NCI-H146 (cell line): ENCODE measurements at regions not wholly inside any gene's neighbourhood (a gene's known extent, or its start where the extent isn't known, plus 50 kb on each side); places are given as distances from the start of the nearest gene placed in this dataset.

Source experiments
- DNase-seq: peaks from one replicate; lab custom pipeline; 2025; lab: John Stamatoyannopoulos, UW

- DNase-seq: no peak
Measured at GRCh38 chr6:139539852-139540251, 165.4 kb upstream of the CITED2 start.

- no peak for DNase-seq
Measured at GRCh38 chr6:139538366-139538765, 163.9 kb upstream of the CITED2 start.

- peak; percentile 16 for DNase-seq
Measured at GRCh38 chr6:139536751-139537617, 162.5 kb upstream of the CITED2 start.

- no peak for DNase-seq
Measured at GRCh38 chr6:139534472-139535115, 160.1 kb upstream of the CITED2 start.

- no peak for DNase-seq
Measured at GRCh38 chr6:139533573-139534471, 159.4 kb upstream of the CITED2 start.

GRCh38 chr6:139533171-139533570, 158.7 kb upstream of the CITED2 start:
- DNase-seq: no peak

GRCh38 chr6:139531148-139532115, 157.0 kb upstream of the CITED2 start:
- no peak for DNase-seq

GRCh38 chr6:139530561-139530960, 156.1 kb upstream of the CITED2 start:
- DNase-seq: no peak

- no peak for DNase-seq
Measured at GRCh38 chr6:139529420-139529819, 155.0 kb upstream of the CITED2 start.

- DNase-seq: no peak
Measured at GRCh38 chr6:139528471-139528870, 154.0 kb upstream of the CITED2 start.

GRCh38 chr6:139525415-139525814, 151.0 kb upstream of the CITED2 start:
- DNase-seq: no peak

GRCh38 chr6:139523986-139524385, 149.5 kb upstream of the CITED2 start:
- no peak for DNase-seq

- no peak for DNase-seq
Measured at GRCh38 chr6:139522511-139523220, 148.2 kb upstream of the CITED2 start.

GRCh38 chr6:139521338-139521737, 146.9 kb upstream of the CITED2 start:
- DNase-seq: no peak

GRCh38 chr6:139520321-139520768, 145.9 kb upstream of the CITED2 start:
- no peak for DNase-seq

- no peak for DNase-seq
Measured at GRCh38 chr6:139519571-139520031, 145.2 kb upstream of the CITED2 start.

- no peak for DNase-seq
Measured at GRCh38 chr6:139519097-139519496, 144.6 kb upstream of the CITED2 start.

GRCh38 chr6:139518556-139519091, 144.2 kb upstream of the CITED2 start:
- no peak for DNase-seq

GRCh38 chr6:139517998-139518555, 143.6 kb upstream of the CITED2 start:
- DNase-seq: peak; percentile 30

- DNase-seq: no peak
Measured at GRCh38 chr6:139515511-139515910, 141.1 kb upstream of the CITED2 start.
